Fibroblast of skin of right biceps (primary cell): ENCODE measurements at regions not wholly inside any gene's neighbourhood (a gene's known extent, or its start where the extent isn't known, plus 50 kb on each side); places are given as distances from the start of the nearest gene placed in this dataset.
"Not testable (repeated sequence)": the region's sequence is repeated elsewhere in the genome, so short reads cannot be mapped to it uniquely, and the experiment has no call there.

Experiments
- DNase-seq: peaks from one replicate; pipeline ENCODE4 v3.0.0-alpha.2; 2013

DNA sequence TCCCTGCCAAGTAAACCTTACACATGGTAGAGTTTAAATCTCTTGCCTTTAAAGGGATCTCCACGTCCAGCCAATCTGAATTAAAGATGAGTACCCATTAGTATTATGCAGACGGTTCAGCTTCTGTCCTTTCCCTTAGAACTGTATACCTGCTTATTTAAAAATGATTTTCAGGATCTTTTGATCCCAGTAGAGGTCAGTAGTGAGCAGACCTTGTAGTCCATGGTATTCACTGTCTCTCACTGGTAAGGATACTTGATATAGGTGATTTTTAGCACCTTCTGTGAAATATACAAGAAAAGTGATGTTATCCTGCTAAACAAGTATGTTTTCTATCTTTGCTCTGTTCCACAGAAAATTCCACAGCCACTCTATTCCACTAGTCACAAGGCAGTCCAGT is 1211.6 kb upstream of the ADGRL4 start:
- DNase-seq = peak; percentile 55

DNA sequence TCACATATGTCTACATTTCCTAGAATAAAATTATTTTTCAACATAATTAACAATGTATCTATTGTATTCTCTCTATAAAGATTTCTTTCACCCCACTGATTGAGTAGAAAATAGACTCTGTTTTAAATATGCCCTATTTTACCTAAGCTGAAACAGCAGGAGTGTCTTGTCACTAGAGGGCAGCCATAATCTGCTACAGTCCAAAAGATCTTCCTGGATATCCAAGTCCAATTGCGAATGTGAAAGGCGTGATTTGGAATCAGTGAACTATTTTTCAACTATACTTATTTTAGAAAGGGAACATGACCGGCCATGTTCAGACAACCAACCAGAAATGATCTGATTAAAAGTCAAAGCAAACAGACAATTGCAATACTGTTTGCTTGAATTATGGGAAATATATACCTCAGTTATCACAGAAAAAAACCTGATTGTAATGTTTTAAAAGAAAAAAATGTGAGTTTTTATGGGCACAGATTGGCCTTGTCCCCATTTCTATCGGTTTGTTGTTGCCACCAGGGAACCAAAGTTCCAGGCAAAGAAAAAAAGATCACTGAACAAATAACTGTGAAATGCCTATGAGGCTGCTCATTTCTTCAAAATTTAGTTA is 1211.0 kb upstream of the ADGRL4 start:
- peak; percentile 66 for DNase-seq

DNA sequence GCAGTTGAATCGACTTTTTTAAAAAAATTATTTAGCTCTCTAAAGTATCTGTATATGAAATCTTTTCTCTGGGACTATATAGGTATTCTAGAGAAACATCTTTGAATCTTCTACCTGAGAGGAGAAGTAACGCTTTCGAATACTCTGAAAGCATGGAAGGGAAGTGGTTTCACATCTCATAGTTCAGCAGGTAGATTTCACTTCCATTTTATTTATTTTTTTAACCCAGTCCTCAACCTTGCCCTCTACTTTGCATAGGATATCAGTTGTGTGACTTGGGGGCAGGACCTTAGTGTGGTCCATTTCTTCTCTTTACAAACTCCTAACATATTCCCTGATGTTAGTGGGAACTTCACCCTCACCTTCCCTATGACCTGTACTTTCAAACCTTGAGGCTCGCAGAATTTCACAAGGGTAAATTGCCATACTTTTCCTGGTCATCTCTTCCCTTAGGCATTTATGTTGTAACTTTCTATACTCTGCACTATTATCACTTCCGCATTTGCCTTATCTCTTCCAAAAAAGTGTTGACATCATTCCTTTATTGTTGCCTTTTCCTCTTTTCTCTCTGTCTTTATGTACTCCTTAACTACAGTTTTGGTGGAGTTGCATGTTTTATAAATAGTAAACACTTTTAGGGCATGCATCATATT is 1208.5 kb upstream of the ADGRL4 start:
- DNase-seq = no peak

DNA sequence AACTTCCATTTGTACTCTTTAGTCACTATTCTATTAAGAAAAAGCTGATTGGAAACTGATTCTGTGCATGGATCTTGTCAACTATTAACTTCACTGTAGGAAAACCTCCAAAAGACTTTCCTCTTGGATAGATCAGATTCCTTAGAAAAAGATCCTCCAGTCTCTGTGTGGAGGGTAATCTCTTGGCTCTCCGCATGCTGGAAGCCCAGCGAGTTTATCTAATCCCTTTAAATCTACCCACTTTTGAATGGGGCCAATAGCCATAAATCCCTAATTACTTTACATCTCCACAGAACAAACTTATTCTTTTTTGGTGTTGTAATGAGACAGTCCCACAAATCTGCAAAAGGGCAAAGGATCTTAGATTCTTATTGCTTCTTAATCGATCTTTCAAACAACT is 1206.4 kb upstream of the ADGRL4 start:
- DNase-seq = no peak

DNA sequence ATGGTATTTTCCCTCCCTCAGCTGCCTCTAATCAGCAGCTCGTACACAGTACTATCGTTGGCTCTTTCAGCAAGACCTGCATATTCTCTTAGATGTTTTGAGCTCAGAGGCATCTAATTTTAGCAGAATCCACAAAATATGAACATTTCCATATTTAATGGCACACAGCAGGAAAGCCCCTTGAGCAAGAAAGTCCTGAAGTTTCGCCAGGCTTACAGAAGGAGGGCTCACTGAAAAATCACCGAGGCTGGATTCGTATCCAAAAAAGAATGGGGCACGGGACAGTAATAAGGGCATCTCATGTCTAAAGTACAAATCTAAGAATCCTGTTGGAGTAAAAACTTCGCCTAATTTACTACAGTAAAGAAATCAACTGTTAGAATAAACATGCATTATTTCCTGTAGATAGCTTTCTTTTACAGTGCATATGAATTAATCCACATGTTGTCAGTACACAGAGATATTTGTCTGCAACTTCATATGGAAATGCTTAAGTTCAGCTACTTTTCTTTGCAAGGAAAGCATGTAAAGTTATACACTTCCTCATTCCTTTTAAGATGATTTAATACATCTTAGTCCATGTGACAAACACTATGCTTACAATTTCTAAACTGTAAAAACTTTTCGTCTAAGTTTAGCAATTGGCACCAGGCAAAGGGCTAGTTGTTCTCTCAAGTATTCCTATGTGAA is 1205.3 kb upstream of the ADGRL4 start:
- peak; percentile 60 for DNase-seq

DNA sequence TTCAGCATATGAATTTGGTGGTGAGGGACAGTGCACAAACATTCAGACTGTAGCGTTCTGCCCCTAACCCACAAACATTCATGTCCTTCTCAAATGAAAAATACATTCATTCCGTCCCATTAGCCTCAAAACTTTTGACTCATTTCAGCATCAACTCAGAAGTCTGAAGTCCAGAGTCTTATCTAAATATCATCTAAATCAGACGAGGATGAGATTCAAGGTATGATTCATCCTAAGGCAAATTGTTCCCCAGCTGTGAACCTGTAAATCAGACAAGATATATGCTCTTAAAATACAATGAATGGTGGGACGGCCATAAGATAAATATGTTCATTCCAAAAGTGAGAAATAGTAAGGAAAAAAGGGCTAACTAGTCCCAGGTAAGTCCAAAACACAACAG is 1195.6 kb upstream of the ADGRL4 start:
- peak; percentile 2 for DNase-seq

DNA sequence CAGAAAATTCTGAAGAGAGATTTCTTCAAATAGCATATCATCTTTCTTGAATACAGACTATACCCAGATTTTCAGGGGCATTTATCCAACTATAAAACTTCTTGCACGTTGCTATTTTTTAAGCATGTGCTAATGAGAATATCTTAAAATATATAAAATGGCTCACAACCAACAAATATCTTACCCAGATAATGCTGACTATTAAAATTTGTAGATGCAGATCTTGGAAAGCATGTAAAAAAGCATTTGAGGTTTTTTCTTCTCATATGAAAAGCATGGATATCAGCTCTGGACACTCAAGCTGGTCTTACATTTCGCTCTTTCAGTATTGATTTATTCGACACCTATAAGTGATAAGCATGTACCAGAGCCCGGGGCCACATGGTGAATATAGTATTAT is 1187.7 kb upstream of the ADGRL4 start:
- no peak for DNase-seq

DNA sequence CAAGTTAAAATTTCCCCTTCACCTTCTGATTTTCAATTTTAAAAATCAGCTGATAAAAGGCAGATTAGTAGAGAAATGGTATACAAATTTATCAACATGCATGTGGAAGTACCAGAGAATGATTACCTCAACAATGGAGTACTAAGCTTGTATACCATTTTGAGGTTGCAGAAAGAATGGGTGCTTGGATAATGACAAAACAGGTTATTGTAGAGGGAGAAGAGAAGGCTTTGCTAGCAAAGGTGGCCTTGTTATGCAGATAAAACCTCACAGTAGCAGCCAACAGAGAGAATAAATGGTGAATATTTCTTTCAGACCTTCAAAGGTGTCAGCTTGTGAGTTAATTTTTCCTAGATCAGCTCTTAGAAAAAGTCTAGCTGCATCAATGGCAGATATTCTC is 1174.9 kb upstream of the ADGRL4 start:
- DNase-seq = no peak

DNA sequence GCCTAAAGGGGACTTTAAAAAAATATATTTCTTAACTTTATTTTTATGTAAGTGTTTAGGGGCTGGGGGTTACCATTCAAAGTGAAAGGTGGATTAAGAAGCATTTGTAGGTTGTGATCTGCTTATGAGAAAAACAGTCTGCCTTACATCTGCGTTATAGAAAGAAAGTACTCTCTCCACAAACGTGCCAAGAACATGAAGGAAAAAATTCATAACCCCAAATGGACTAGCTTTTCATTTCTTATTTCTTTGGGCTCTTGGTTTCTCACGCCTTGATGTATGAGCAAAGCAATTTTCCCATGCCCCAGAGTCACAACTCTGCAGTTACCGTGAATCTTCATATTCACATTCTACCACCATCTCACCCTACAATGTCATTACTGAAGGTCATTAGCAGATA is 1165.1 kb upstream of the ADGRL4 start:
- no peak for DNase-seq

DNA sequence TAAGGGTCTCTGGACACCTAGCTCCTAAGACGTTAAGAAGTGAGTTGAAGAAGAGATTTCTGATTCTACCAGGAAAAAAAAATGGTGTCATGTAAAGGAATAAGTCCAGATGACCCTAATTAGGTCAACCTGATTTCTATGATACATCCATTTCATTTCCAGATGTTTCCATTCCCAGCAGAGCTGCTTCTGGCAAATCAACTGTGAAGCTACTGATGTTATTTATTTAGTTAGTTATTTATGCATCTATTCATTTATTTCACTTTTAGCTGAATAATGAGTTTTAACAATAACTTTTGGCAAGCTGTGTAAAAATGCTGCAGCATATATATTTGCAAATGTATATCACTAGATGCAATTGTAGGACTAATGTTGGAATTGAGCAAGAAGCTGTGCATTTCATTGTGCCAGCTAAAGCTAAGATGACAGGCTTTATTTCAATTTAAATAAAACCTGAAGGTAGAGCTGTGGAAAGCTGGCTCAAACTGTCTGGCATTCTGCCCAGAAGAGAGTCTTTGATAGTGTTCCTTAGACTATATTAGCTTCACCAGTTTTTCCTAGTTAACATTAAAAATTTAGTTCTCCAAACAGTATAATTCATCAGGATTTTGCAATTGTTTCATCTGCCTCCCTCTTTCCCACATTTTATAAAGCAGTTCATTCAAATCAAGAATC is 1164.4 kb upstream of the ADGRL4 start:
- DNase-seq = peak; percentile 18

DNA sequence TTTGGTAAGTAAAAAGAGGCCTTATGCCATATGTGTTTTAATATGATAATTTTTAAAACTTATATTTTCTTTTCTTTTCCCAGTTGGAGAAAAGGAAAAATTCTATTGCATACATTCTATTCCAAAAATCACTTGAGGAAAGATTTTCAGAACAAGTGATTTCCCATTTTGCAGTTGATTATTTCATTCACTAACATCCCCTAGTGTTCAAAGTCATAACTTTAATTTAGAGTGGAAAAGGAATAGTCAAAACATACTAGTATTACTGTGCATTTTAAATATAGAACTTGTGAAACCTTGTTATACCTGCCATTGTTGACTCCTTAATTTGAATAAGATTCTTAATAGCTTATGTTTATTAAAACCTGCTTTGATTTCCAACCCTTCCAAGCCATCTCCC is 1157.6 kb upstream of the ADGRL4 start:
- DNase-seq = no peak

DNA sequence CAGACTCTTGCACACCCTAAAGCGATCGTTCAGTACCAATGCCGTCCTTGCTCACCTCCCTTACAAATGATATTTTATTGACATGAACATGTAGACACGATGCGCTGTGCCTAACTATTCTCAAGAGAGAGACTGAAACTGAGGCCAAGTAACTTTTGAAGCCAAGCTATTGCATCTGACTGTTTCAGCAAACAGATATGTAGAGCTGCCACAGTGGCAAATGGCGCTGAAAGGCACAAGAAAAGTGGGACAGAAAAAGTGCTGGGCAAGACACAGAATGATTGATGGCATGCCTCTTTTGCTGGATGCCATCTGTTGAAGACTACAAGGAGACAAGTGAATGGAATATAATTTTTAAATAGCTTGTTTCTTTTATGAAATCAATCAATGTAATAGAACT is 1157.2 kb upstream of the ADGRL4 start:
- no peak for DNase-seq

DNA sequence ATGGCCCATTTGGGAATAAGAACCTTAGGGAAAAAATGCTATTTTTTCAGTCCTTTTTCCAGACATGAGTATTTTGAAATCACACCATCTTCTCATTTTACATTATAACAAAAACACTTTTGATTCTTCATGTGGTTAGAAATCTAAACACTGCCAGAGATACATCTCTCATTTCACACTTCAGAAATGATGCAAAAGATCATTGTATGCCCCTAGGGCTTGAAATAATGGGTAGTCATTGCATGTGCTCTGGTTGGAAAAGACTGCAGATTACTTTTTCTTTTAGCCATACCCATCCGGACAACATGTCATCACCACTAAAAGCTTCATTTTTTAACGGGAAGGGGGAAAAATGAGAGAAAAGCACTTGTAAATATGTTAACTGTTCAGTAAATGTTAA is 1152.2 kb upstream of the ADGRL4 start:
- DNase-seq = no peak

DNA sequence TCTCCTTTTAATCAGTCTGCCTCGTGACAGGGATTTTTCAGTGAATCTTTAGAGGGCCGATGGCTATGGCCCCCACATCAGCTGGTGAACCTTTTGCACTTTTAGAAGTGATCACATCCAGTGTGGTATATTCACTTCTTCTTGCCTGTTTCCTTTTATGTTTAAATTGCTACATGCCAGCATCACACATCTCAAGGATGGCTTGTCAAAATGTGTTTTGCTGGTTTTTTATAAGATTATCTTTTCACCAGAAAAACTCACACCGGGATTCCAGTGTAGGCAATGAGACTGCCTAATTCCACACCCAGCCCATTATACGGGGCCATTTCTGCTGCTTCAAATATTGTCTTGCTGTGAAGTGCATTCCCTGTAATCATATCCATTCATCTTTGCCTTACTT is 1151.7 kb upstream of the ADGRL4 start:
- no peak for DNase-seq

DNA sequence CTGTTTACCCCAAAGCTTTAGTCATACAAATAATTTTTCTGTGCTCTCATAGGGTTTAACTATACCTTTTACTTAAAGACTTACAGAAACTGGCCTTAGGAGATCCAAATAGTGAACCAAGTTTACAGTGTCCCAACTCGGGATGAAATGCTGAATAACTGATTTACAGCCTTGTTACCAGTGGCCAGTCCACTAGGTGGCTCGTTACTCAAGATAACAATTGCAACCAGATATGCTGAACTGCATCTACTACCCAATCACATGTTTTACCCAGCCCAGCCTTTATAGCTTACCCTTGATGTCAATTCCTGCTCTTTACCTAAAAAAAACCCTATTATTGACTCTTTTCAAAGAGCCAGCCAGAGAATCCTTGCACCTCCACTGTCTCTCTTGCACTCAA is 1148.8 kb upstream of the ADGRL4 start:
- no peak for DNase-seq

DNA sequence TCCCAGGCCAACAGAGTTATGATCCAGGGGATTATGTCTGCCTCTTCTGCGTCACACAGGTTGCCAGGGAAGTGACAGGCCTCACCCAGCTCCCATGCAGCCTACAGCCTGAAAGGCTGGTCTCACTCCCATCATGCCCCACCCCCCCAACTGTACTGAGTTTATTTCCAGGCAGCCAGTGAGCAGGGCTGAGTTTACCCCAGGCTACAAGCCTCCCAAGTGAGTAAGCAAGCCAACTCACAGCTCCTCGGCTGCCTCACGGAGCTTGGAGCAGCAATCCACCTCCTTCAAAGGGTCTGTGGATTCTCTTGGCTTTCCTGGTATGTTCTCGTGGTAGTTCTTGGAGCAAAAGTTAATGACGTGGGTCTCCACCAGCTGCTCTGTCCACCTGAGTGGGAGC is 1147.6 kb upstream of the ADGRL4 start:
- peak; percentile 19 for DNase-seq

DNA sequence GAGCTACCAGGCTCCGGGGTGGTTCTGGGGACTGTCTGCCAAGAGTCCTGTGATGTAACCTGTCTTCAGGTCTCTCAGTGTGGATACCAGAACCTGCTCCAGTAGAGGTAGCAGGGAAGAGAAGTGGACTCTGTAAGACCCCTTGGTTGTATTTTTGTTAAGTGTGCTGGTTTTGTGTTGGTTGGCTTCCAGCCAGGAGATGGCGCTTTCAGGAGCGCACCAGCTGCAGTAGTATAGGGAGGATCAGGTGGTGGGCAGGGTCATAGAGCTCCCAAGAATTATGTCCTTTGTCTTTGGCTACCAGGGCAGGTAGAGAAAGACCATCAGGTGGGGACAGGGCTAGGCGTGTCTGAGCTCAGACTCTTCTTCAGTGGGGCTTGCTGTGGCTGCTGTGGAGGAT is 1147.2 kb upstream of the ADGRL4 start:
- DNase-seq = no peak

DNA sequence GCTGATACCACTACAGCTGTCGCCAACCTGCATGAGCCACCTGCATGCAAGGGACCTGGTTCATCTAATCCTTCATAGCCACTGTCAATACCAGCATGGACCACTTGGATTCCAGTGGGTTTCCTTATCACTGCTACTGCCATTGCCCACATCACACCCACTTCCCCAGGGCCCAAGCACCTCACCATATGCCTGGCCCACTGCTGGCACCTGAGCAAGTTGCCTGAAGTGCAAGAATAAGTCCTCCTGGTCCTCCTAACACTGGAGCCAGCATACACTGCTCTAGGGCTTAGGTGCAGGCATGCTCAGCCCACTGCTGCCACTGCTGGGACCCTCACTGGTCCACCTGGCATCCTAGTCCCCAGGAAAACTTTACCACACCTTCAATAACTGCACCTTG is 1136.8 kb upstream of the ADGRL4 start:
- no peak for DNase-seq

DNA sequence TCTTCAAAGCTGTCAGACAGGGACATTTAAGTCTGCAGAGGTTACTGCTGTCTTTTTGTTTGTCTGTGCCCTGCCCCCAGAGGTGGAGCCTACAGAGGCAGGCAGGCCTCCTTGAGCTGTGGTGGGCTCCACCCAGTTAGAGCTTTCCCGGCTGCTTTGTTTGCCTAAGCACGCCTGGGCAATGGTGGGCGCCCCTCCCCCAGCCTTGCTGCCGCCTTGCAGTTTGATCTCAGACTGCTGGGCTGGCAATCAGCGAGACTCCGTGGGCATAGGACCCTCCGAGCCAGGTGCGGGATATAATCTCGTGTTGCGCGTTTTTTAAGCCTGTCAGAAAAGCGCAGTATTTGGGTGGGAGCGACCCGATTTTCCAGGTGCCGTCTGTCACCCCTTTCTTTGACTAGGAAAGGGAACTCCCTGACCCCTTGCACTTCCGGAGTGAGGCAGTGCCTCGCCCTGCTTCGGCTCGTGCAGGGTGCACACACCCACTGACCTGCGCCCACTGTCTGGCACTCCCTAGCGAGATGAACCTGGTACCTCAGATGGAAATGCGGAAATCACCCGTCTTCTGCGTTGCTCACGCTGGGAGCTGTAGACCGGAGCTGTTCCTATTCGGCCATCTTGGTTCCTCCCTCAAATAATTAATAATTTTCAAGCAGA is 1131.5 kb upstream of the ADGRL4 start:
- not testable (repeated sequence) for DNase-seq

DNA sequence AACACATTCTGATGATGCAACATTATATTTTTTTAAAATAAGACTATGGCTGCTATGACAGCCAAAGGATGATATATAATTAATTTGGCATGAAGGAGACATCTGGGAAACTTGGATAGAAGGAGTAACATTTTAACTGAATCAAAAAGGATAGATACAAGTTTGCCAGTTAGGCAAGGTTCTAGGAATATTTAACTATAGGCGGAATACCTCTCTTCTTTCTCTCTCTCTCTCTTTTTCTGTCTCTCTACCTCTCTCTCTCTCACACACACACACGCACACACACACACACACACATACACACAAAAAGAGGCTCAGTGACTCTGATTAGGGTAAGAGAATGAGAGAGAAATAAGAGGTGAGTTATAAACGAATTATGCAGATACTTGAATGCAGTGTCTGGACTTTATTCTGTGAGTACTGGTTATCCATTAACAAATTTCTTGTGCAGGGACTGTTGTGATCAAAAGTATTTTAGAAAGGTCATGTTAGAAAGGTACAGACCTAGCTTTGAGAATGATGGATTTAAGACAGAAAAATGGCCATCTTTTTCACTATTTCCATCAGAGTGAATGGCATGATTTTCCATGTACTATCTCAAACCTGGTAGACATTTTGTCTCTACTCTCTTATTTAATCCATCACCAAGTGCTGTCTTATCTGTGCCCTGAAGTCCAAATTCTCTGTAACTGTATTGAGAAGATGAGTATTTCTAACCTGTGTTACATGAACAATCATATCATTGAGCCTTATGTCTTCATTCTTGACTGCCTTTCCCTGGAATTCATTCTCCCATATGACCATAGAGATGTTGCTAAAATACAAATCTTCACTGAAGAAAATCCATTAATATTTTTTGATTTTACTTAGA is 1106.9 kb upstream of the ADGRL4 start:
- no peak for DNase-seq

DNA sequence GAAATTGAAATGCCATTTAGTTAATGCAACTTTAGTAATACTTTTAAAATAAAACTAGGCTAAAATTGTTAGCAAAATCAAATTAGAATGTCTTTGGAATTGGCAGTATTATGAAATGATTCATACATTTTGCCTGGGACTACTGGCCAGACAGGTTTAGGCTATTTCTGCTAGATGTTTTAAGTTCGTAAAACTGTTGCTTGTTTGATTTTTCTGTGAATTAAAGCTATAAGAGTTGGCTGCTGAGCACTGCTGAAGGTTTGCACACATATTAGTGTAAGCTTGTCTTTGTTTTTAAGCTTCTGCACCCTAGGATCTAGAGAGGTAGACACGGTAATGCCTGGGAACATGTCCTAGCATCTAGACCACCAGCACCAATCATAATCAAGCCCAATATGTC is 1094.6 kb upstream of the ADGRL4 start:
- no peak for DNase-seq

DNA sequence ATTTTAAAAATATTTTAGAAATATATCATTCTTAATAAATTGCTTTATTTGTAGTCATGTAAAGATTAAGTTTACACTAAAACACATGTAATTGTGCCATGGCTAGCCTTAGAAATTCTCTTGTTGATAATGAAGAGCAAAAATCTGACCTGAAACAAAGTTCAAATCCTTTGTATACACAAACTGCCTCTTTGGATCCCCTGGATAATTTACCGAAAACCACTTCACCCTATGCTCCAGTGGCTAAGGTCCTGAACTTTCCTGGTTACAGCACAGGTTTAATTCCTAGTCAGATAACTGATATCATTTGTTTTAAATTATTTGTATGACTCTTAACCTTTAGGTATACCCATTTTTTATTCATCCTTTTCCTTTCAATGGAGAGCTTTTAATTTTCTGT is 1093.2 kb upstream of the ADGRL4 start:
- DNase-seq = no peak

DNA sequence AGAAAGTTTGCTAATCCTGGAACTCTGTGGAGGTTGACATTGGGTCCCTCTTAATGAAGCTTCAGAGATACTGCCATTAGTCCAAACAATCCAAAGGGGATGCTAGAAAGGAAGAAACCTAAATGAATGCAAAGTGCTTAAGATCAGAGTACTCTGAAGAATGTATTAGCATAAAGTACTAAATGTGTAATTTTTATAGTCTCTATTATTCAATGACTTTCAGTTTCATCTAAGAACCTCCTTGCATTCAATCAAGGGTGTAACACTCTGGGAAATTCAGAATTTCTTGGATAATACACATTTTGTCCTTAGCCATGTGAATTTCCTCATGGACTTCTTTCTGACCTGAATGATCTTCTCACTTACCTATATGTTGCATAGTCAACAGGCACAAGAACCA is 1078.5 kb upstream of the ADGRL4 start:
- DNase-seq = no peak
